OCI-LY3 (cell line): ENCODE measurements at regions not wholly inside any gene's neighbourhood (a gene's known extent, or its start where the extent isn't known, plus 50 kb on each side); places are given as distances from the start of the nearest gene placed in this dataset.

Experiments
- H2AFZ ChIP-seq: fragments of 200-600, 300-600 bp; shearing (Covaris generic); 2 replicates; pipeline ENCODE4 v1.6.0; 2014; ENCODE audit warnings: antibody characterized with exemption, low read depth, low read length
- H3K27ac ChIP-seq: fragments of 200-600, 300-600 bp; sonication (generic); 2 replicates; pipeline ENCODE4 v1.5.1; 2014; ENCODE audit warnings: mild to moderate bottlenecking, low read length, moderate library complexity, mixed read lengths
- H3K27me3 ChIP-seq: fragments of 200-600, 300-600 bp; sonication (generic); 2 replicates; pipeline ENCODE4 v1.6.1; 2014; ENCODE audit warnings: low read depth, low read length, mixed read lengths
- H3K36me3 ChIP-seq: fragments of 200-600, 300-600 bp; sonication (generic); replicated peaks from 2 replicates; pipeline ENCODE3; 2014; ENCODE audit warnings: low read depth, low read length, mixed read lengths
- H3K4me1 ChIP-seq: fragments of 300-600, 200-600 bp; sonication (generic); 2 replicates; pipeline ENCODE4 v1.6.1; 2014; ENCODE audit warnings: low read length, mixed read lengths
- H3K4me2 ChIP-seq: fragments of 200-600, 300-600 bp; sonication (generic); 2 replicates; pipeline ENCODE4 v1.6.1; 2014; ENCODE audit warnings: low read length, mixed read lengths
- H3K4me3 ChIP-seq: fragments of 300-600, 200-600 bp; sonication (generic); 2 replicates; pipeline ENCODE4 v1.5.1; 2014; ENCODE audit warnings: antibody characterized with exemption, mild to moderate bottlenecking, low read length, moderate library complexity
- H3K79me2 ChIP-seq: fragments of 300-600, 200-600 bp; shearing (Covaris generic); 2 replicates; pipeline ENCODE4 v1.6.1; 2014; ENCODE audit warnings: mild to moderate bottlenecking, low read length, mixed read lengths
- H3K9ac ChIP-seq: fragments of 300-600, 200-600 bp; shearing (Covaris generic); 2 replicates; pipeline ENCODE4 v1.6.0; 2014; ENCODE audit warnings: mild to moderate bottlenecking, low read length, moderate library complexity
- H3K9me3 ChIP-seq: fragments of 200-600, 300-600 bp; shearing (Covaris generic); 2 replicates; pipeline ENCODE4 v1.6.1; 2014; ENCODE audit warnings: low read length, mixed read lengths; ENCODE audit not compliant: insufficient read depth
- H4K20me1 ChIP-seq: fragments of 200-600, 300-600 bp; sonication (generic); 2 replicates; pipeline ENCODE4 v1.6.1; 2016; ENCODE audit warnings: low read length, mixed read lengths; ENCODE audit not compliant: insufficient read depth
- EZH2phosphoT487 ChIP-seq: fragments of 200-600 bp; shearing (Covaris generic); IDR thresholded peaks from 2 replicates; pipeline ENCODE4 v1.6.1; 2018; ENCODE audit warnings: antibody characterized with exemption, mixed run types, low read depth
- TF ChIP-seq, protein P1 (sequence below): fragments of 200-600, 300-600 bp; sonication (generic); IDR thresholded peaks from 2 replicates; pipeline ENCODE4 v1.5.1; 2014; ENCODE audit warnings: antibody characterized with exemption, low read length, low read depth

DNA sequence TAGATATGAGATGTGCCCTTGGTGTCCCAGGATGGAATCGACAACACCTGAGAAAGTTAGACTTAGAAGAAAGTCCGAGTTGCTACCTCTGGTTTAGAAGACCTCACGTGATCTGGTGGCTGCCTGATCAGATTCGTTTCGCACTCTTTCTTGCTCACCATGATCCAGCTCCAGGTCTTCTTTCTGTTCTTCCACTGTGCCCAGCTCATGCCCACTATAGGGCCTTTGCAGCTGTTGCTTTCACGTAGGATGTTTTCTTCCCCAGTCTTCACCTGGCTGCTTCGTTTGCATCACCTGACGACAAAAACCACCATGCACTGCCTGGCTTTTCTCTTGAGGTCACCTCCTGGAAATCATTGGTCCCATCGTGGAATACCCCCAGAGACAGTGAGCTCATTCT, 311.1 kb downstream of the PRDM2 start:
- no peak for TF ChIP-seq EZH2phosphoT487
- TF ChIP-seq, protein P1, sequence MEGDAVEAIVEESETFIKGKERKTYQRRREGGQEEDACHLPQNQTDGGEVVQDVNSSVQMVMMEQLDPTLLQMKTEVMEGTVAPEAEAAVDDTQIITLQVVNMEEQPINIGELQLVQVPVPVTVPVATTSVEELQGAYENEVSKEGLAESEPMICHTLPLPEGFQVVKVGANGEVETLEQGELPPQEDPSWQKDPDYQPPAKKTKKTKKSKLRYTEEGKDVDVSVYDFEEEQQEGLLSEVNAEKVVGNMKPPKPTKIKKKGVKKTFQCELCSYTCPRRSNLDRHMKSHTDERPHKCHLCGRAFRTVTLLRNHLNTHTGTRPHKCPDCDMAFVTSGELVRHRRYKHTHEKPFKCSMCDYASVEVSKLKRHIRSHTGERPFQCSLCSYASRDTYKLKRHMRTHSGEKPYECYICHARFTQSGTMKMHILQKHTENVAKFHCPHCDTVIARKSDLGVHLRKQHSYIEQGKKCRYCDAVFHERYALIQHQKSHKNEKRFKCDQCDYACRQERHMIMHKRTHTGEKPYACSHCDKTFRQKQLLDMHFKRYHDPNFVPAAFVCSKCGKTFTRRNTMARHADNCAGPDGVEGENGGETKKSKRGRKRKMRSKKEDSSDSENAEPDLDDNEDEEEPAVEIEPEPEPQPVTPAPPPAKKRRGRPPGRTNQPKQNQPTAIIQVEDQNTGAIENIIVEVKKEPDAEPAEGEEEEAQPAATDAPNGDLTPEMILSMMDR = no peak
- Histone ChIP-seq H3K27me3 (peaks cover 8% of the 10 kb centered on the region; the same call in 1 of the 2 replicates), H4K20me1 (no peaks in the 10 kb centered on the region)

GRCh38 chr1:14011888-14012287, 311.9 kb downstream of the PRDM2 start:
- Histone ChIP-seq H3K4me1 (no peaks in the 10 kb centered on the region), H4K20me1 (no peaks in the 10 kb centered on the region), H3K27ac (no peak overlapping the region), H3K4me2 (no peak overlapping the region), H3K9ac (no peak overlapping the region), H3K9me3 (no peaks in the 10 kb centered on the region), H2AFZ (no peak overlapping the region), H3K79me2 (no peaks in the 10 kb centered on the region), H3K4me3 (no peak overlapping the region), H3K36me3 (no peaks in the 10 kb centered on the region), H3K27me3 (peaks cover 8% of the 10 kb centered on the region; the same call in 1 of the 2 replicates)
- no peak for TF ChIP-seq EZH2phosphoT487
- TF ChIP-seq, protein P1 = no peak

More for the DNA sequence above, 311.1 kb downstream of the PRDM2 start:
- Histone ChIP-seq H3K9ac (no peak overlapping the region), H3K9me3 (no peaks in the 10 kb centered on the region), H3K36me3 (no peaks in the 10 kb centered on the region), H3K4me2 (no peak overlapping the region), H3K79me2 (no peaks in the 10 kb centered on the region), H3K4me1 (no peaks in the 10 kb centered on the region), H3K27ac (no peak overlapping the region), H3K4me3 (no peak overlapping the region), H2AFZ (no peak overlapping the region)

DNA sequence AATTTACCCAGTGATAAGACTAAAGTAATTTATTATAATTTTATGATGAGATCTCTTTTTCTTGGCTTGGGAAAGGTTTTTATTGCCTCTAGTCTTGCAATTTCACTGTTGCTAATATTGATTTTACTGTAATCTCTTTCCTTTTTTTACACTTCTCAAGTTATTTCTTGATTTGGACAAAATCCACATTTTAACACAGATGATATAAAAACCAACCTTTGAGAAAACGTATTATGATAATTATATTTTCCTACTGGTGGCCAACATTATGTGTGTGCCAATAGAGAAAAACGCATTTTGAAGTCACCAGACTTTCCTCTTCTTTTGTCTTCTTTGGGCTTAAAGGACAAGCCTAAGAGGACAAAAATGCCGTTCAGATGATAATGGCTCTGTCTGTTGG, 314.9 kb downstream of the PRDM2 start:
- no peak overlapping the region for H3K4me2 ChIP-seq
- TF ChIP-seq, protein P1 = no peak
- no peak for TF ChIP-seq EZH2phosphoT487

GRCh38 chr1:14015917-14016316, 315.9 kb downstream of the PRDM2 start:
- Histone ChIP-seq H3K4me2 (no peak overlapping the region), H3K4me1 (no peaks in the 10 kb centered on the region), H3K36me3 (no peaks in the 10 kb centered on the region), H3K27me3 (peaks cover 8% of the 10 kb centered on the region; the same call in 1 of the 2 replicates), H3K4me3 (no peak overlapping the region), H3K9me3 (no peaks in the 10 kb centered on the region), H4K20me1 (no peaks in the 10 kb centered on the region), H3K79me2 (no peaks in the 10 kb centered on the region), H3K27ac (no peak overlapping the region), H2AFZ (no peak overlapping the region), H3K9ac (no peak overlapping the region)
- TF ChIP-seq EZH2phosphoT487 = no peak
- TF ChIP-seq, protein P1 = no peak

More for the DNA sequence above, 314.9 kb downstream of the PRDM2 start:
- no peaks in the 10 kb centered on the region for H3K4me1 ChIP-seq
- no peaks in the 10 kb centered on the region for H3K79me2 ChIP-seq
- H3K27ac ChIP-seq = no peak overlapping the region
- H4K20me1 ChIP-seq = no peaks in the 10 kb centered on the region
- H3K36me3 ChIP-seq = no peaks in the 10 kb centered on the region
- no peak overlapping the region for H3K4me3 ChIP-seq
- H3K9ac ChIP-seq = no peak overlapping the region
- peaks cover 8% of the 10 kb centered on the region; the same call in 1 of the 2 replicates for H3K27me3 ChIP-seq
- no peak overlapping the region for H2AFZ ChIP-seq
- no peaks in the 10 kb centered on the region for H3K9me3 ChIP-seq
